ENCODE measurements at regions not wholly inside any gene's neighbourhood (a gene's known extent, or its start where the extent isn't known, plus 50 kb on each side); places are given as distances from the start of the nearest gene placed in this dataset.

DNA sequence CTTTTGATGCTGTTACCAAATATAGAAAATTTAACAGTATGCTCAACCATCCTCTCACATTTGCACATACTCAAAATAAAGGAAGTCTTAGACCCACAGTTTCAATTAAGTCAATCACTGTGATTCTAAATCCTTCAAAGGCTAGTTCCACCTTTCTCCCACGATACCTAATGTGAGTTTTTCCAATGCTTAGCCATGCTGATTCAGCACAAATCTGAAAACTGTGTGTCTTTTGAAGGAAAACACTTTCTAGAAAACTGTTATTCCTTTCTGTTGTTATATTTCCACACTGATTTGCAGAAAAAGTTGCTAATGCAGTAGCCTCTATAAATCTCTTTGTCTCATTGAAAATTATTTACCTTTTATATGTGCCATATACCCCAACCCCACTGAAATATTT is 645.7 kb downstream of the PRR16 start:
- 10 to 44% methylated on average over 1 of the region's 1 CpG for WGBS, 2 donors (ENCODE audit: low coverage in 1 of 2)
- no peaks in the 10 kb centered on the region for H3K27me3 ChIP-seq
- no peak for ATAC-seq
- no peak overlapping the region for H3K27ac ChIP-seq
- no peaks in the 10 kb centered on the region for H3K4me1 ChIP-seq
- H3K9me3 ChIP-seq = no peaks in the 10 kb centered on the region
- TF ChIP-seq POLR2AphosphoS5 (IDR thresholded peaks at IDR 0.05) (no peak), POLR2A (IDR thresholded peaks at IDR 0.05) (no peak), EP300 (IDR thresholded peaks at IDR 0.05) (no peak), CTCF (IDR thresholded peaks at IDR 0.05) (no peak)
- H3K36me3 ChIP-seq = no peaks in the 10 kb centered on the region
- no peak overlapping the region for H3K4me3 ChIP-seq

DNA sequence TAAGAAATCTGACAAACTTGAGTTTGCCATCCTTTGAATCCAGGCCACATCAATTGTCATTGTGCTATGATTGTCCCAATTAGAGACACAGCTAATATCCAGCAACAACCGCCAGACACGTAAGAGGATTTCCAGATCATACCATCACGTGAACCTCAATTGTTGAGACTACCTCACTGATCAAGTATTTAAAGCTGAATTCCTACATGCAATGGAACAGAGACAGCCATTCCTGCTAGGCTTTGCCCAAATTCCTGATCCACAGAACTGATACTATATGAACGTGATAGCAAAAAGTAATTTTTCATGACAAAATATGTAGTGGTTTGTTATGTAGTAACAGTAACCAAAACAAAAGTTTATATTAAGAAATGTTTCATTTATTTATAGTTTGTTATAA is 657.7 kb downstream of the PRR16 start:
- Histone ChIP-seq H3K27me3 (no peaks in the 10 kb centered on the region), H3K4me3 (no peak overlapping the region), H3K4me1 (no peaks in the 10 kb centered on the region), H3K27ac (no peak overlapping the region), H3K36me3 (no peaks in the 10 kb centered on the region), H3K9me3 (no peaks in the 10 kb centered on the region)
- TF ChIP-seq CTCF (IDR thresholded peaks at IDR 0.05) = no peak
- no peak for TF ChIP-seq POLR2AphosphoS5 (IDR thresholded peaks at IDR 0.05)
- TF ChIP-seq EP300 (IDR thresholded peaks at IDR 0.05) = no peak
- TF ChIP-seq POLR2A (IDR thresholded peaks at IDR 0.05) = no peak
- WGBS, 2 donors (ENCODE audit: low coverage in 1 of 2) = 72 to 80% methylated on average over 4 of the region's 4 CpGs
- no peak for ATAC-seq

DNA sequence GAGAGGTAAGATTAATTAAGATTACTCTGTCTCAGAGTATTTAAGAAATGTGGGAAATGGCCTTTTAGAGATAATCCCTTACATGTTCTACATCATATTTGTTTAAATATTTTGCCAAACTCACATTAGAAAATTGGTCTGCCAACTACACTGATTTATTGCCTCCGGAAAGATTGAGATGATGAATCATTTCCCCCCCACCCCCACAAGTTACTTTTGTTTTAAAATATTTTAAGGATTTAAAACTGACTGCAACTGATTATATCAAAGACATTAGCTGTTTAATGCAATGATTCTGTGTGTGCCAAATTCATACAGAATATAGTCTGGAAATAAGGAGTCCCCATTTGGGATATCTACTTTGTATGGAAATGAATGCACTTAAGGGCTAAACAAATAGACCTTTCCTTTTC is 674.4 kb downstream of the PRR16 start:
- no peaks in the 10 kb centered on the region for H3K27me3 ChIP-seq
- H3K36me3 ChIP-seq = no peaks in the 10 kb centered on the region
- ATAC-seq = no peak
- no peaks in the 10 kb centered on the region for H3K9me3 ChIP-seq
- H3K4me1 ChIP-seq = no peaks in the 10 kb centered on the region
- no peak for TF ChIP-seq CTCF (IDR thresholded peaks at IDR 0.05)
- TF ChIP-seq POLR2A (IDR thresholded peaks at IDR 0.05) = no peak
- TF ChIP-seq POLR2AphosphoS5 (IDR thresholded peaks at IDR 0.05) = no peak
- no peak for TF ChIP-seq EP300 (IDR thresholded peaks at IDR 0.05)
- H3K27ac ChIP-seq = no peak overlapping the region
- H3K4me3 ChIP-seq = no peak overlapping the region
- 10 to 31% methylated on average over 1 of the region's 1 CpG for WGBS, 2 donors (ENCODE audit: low coverage in 1 of 2)

DNA sequence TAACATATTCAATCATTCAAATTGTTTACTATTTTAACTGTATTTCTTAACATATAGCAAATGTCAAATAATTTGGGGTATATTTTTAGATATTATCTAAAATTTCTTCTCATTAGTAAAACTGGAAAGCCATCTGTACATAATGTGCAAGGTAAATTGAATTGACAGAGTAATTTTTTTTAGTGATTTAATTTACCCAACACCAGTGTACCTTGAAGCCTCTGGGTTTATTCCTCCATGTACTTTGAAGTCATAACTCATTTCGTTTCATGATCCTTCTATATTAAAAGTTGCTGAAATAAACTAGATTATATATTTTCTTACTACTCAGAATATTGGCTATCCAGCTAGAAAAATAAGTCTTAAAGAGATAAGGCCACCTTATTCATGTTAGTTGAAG is 674.9 kb downstream of the PRR16 start:
- WGBS, 2 donors (ENCODE audit: low coverage in 1 of 2) = 61 to 91% methylated on average over 1 of the region's 1 CpG
- no peak overlapping the region for H3K27ac ChIP-seq
- H3K4me3 ChIP-seq = no peak overlapping the region
- TF ChIP-seq POLR2A (IDR thresholded peaks at IDR 0.05) = no peak
- no peak for TF ChIP-seq POLR2AphosphoS5 (IDR thresholded peaks at IDR 0.05)
- no peak for TF ChIP-seq EP300 (IDR thresholded peaks at IDR 0.05)
- no peak for TF ChIP-seq CTCF (IDR thresholded peaks at IDR 0.05)
- H3K4me1 ChIP-seq = no peaks in the 10 kb centered on the region
- H3K27me3 ChIP-seq = no peaks in the 10 kb centered on the region
- H3K9me3 ChIP-seq = no peaks in the 10 kb centered on the region
- no peak for ATAC-seq
- no peaks in the 10 kb centered on the region for H3K36me3 ChIP-seq

DNA sequence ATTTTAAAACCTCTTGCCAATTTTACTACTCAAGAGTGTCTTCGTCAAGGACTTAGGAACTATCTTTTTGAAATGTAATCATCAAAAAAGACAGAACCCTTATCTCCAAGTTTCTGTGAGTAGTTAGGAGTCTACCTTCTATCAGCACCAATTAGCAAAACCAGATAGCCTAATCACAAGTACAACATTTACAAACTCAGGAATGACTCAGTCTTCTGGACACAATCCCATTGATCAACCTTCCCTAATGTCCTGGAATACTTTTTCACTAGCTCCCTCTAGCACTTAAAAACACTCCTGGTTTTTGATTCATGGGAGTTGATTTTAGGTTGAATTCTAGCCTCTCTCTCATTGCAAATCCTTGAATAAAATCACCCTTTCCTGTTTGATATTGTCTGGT is 680.7 kb downstream of the PRR16 start:
- H3K4me3 ChIP-seq = no peak overlapping the region
- TF ChIP-seq POLR2A (IDR thresholded peaks at IDR 0.05) (no peak), EP300 (IDR thresholded peaks at IDR 0.05) (no peak), POLR2AphosphoS5 (IDR thresholded peaks at IDR 0.05) (no peak), CTCF (IDR thresholded peaks at IDR 0.05) (no peak)
- no peaks in the 10 kb centered on the region for H3K4me1 ChIP-seq
- H3K36me3 ChIP-seq = no peaks in the 10 kb centered on the region
- no peak overlapping the region for H3K27ac ChIP-seq
- no peak for ATAC-seq
- 10 to 75% methylated on average over 1 of the region's 1 CpG for WGBS, 2 donors (ENCODE audit: low coverage in 1 of 2)
- no peaks in the 10 kb centered on the region for H3K27me3 ChIP-seq
- no peaks in the 10 kb centered on the region for H3K9me3 ChIP-seq
